Mesodermal cell (in vitro differentiated cells): ENCODE measurements at regions not wholly inside any gene's neighbourhood (a gene's known extent, or its start where the extent isn't known, plus 50 kb on each side); places are given as distances from the start of the nearest gene placed in this dataset.
A peak's percentile ranks its signal among the peaks of the same experiment; 100 is the strongest.

Source experiments
- H3K27ac ChIP-seq: 2 replicates; pipeline ENCODE4 v1.7.0; 2013; ENCODE audit warnings: mild to moderate bottlenecking, low read depth, low read length, moderate library complexity; ENCODE audit not compliant: severe bottlenecking
- H3K36me3 ChIP-seq: 2 replicates; pipeline ENCODE4 v1.7.1; 2013; ENCODE audit warnings: mild to moderate bottlenecking, low read length, moderate library complexity; ENCODE audit not compliant: control insufficient read depth, insufficient read depth
- H3K4me1 ChIP-seq: one replicate; pipeline ENCODE4 v1.7.1; 2013; ENCODE audit warnings: mild to moderate bottlenecking, low read length; ENCODE audit not compliant: insufficient read depth, control insufficient read depth, poor library complexity, severe bottlenecking
- H3K4me3 ChIP-seq: 2 replicates; pipeline ENCODE4 v1.7.0; 2013; ENCODE audit warnings: low read length, control low read depth, mild to moderate bottlenecking; ENCODE audit not compliant: insufficient read depth, poor library complexity, severe bottlenecking; ENCODE audit errors: extremely low read depth
- H3K9me3 ChIP-seq: 2 replicates; pipeline ENCODE4 v1.7.1; 2013; ENCODE audit warnings: mild to moderate bottlenecking, low read length, moderate library complexity; ENCODE audit not compliant: control insufficient read depth
- WGBS, 2 experiments: methylation state at CpG; one replicate each; pipeline ENCODE4 v1.1.5; 2013; ENCODE audit warnings: missing lambda C conversion rate in 2 of 2; ENCODE audit not compliant: insufficient coverage in 2 of 2; 5-methylcytosine and 5-hydroxymethylcytosine counted together

DNA sequence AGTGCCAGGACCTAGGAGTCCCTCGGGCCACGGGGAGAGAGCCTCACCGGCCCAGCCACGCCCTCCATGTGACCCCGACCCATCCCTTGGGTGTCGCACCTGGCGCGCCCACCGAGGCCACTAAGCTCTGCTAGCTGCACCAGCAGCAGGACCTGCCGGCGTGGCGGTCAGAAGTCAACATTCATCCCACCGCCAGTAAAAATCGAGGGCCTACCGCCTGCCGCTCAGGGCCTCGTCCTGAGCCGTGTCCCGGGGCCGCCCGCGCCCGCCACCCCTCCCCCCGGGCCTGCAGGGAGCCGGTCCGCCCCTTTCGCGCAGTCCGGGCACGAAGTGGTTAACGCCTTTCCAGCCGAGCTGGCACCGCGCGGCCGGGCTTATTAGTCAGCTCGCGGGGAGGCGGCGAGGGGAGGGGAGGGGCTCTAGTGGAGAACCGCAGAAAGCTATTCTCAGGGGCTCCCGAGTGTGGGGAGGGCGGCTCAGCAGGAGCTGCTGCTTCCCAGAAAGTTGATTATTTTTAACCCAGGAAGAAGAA is 124.4 kb downstream of the C9orf50 start:
- Histone ChIP-seq H3K9me3 (no peaks in the 10 kb centered on the region), H3K36me3 (peaks cover 18% of the 10 kb centered on the region), H3K4me1 (peaks cover 64% of the 10 kb centered on the region), H3K27ac (peak overlapping the region; percentile 96), H3K4me3 (peak overlapping the region; percentile 56)
- WGBS, 2 experiments, result 1% methylated on average over 29 to 35 of the region's 43 CpGs

DNA sequence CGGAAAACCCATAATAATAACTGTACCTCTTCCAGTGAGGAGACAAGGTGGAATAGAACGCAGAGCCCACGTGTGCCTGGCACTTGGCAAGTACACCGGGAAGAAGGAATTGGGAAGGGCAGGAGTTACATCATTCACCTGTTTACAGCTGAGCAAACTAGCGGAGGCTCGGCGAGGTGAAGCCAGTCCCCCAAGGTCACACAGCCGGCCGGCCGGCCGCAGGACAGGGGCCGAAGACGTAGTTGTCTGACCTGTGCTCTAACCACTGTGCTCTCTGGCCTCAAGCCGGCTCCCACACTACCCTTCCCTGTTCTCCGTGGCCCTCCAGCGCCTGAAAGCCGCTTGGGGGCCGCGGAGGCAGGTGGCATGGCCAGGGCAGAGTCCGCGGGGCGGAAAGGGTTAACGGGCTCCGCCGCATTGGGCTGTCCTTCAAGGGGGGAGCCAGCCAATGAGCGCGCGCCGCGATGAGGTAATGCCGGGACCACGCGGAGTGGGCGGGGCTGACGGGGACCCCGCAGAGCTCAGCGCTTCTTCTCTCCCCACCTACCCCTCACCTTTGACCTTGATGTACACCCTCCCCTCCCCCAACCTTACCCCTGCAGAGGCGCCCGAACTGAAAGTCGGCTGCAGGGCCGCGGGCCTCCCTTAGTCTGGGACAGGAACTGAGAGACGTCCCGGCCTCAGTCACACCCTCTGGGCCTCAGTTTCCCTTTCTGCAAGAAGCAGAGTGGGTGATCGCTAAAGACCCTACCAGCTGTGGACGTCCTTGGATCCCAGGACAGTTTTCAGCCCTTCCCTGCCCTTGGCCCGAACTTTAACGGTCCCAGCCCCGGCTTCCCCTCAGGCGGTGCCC is 125.1 kb downstream of the C9orf50 start:
- peaks cover 19% of the 10 kb centered on the region for H3K36me3 ChIP-seq
- H3K4me3 ChIP-seq, result peak overlapping the region; percentile 56
- 5 to 9% methylated on average over 42 to 49 of the region's 50 CpGs for WGBS, 2 experiments
- H3K27ac ChIP-seq, result peak overlapping the region; percentile 96
- no peaks in the 10 kb centered on the region for H3K9me3 ChIP-seq
- peaks cover 71% of the 10 kb centered on the region for H3K4me1 ChIP-seq

DNA sequence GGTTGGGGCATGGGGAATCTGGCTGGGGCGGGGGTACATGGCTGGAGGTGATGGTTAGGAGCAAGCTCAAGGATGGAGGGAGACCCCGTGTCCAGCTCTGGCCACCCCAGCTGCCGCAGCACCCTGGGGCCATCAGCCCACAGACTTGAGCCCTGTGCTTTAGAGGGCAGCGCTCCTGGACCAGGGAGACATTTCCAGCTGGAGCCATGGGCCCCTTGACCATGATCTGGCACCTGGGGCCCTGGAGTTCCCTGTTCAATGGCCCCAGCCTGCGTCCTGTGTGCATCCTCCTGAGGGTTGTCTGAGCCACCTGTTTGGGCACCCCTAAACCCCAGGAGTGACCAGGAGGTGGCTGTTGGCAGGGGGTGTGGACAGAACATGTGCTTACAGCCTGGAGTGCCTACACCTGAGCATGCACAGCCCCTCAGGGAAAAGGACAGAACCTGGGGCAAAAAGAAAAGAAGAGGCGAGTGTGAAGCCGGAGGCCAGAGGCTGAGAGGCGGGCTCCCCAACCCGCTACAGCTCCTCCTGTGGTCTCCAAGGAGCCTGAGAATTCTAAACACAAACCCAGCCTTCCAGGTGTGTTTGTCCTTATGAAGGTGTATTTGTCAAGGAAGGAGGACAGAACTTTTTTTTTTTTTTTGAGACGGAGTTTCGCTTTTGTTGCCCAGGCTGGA is 126.7 kb downstream of the C9orf50 start:
- Histone ChIP-seq H3K27ac (no peak overlapping the region), H3K9me3 (no peaks in the 10 kb centered on the region), H3K4me3 (no peak overlapping the region), H3K4me1 (peaks cover 68% of the 10 kb centered on the region), H3K36me3 (peaks cover 20% of the 10 kb centered on the region)
- WGBS, 2 experiments, result 92 to 97% methylated on average over 6 to 7 of the region's 11 CpGs

DNA sequence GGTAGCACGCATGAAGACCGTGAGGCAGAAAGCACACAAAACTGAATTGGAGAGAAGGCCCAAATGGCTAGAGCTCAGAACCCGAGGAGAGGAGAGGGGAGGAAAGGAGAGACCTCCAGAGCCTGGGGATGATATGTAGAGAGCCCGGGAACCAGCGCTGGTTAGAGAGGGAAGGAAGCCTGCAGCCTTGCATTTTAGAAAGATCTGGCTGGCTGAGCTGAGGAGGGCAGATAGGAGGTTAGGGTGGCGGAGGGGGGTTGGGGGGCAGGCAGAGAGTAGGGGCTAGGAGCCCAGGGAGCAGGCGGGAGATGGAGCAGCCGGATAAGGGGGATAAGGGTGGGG is 127.2 kb downstream of the C9orf50 start:
- Histone ChIP-seq H3K9me3 (no peaks in the 10 kb centered on the region), H3K36me3 (peaks cover 20% of the 10 kb centered on the region), H3K4me1 (peaks cover 66% of the 10 kb centered on the region), H3K27ac (no peak overlapping the region), H3K4me3 (no peak overlapping the region)
- WGBS, 2 experiments, result 79 to 84% methylated on average over 7 to 8 of the region's 8 CpGs

DNA sequence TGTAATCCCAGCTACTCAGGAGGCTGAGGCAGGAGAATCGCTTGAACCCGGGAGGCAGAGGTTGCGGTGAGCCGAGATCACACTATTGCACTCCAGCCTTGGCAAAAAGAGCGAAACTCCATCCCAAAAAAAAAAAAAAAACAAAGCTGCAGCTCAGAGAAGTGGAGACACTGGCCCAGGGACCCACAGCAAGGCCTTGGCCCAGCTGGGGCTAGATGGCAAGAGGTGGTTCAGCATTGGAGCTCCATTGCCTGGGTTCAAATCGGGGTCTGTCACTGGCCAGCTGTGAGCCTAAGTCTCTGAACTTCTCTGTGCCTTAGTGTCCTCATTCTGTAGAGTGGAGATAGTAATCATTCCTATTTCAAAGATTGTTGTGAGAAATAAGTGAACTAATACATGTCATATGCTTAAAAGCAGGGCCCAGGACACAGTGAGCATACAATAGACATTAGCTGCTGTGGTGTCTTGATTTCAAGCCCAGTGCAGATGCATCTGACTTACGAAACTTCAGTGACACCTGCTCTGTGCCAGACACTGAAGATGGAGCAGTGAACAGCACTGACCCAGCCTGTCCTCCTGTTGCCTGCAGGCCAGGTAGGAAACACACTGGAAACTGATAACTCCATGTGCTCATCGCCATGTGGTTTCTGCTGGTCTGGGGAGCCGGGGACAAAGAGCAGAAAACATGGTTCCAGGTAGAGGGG is 127.7 kb downstream of the C9orf50 start:
- Histone ChIP-seq H3K4me3 (no peak overlapping the region), H3K9me3 (no peaks in the 10 kb centered on the region), H3K36me3 (peaks cover 15% of the 10 kb centered on the region), H3K27ac (no peak overlapping the region), H3K4me1 (peaks cover 61% of the 10 kb centered on the region)
- 95 to 96% methylated on average over 4 to 6 of the region's 9 CpGs for WGBS, 2 experiments

DNA sequence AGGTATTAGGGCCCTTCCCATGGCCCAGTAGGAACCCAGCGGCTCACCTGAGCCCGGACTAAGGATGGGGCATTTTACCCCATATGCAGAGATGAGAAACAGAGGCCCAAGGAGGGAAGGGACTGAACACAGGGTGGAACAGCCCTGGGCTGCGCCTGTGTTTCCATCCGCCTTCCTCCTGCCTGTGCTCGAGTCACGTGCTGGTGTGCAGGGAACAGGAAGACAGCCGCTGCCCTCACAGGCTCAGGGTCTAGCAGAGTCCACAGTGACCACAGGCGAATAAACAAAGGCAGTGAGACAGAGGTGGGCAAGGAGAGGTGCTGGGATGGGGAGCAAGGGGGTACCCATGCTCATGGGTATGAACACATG is 129.4 kb downstream of the C9orf50 start:
- 62 to 83% methylated on average over 3 to 8 of the region's 8 CpGs for WGBS, 2 experiments
- Histone ChIP-seq H3K9me3 (no peaks in the 10 kb centered on the region), H3K27ac (no peak overlapping the region), H3K4me1 (peaks cover 67% of the 10 kb centered on the region), H3K4me3 (no peak overlapping the region), H3K36me3 (peaks cover 15% of the 10 kb centered on the region)

DNA sequence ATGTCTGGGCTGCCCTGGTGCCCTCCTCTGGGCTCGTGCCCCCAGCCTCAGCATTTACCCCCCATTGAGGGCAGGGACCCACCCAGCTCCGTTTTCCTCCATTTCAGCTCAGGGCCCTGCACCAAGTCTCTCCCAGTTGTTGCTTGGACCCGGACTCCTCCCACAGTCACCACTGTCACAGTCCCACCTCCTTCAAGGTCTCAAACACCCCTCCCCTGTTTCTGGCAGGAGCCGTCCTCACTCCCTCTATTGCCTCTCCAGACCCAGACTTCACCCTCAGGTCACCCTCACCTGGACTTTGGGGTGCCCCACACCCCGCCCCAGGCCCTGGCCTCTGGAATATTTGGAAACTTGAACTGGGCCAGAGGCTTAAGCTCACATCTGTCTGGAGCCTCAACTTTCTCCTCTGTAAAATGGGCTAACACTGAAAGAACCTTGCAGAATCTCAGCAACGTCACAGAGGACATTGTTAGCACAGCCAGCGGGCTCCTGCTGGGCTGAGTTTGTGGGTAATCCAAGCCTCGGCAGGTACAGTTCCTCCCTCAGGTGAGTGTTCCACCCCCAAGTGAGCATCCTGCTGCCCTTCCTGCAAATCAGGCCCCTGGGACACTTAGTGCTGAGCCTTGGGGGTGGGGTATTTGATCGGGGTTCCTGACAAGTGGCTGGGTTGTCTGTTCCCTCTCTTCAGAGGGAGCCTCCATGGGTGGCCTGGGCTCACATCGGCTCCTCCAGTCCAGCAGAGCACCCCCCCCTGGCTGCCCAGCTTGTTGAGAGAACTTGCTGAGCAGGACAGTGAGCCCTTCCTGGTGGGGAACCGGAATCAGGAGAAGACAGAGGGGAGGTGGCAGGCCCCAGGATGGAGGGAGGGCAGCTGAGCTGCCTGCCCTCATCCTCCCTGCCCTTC is 130.1 kb downstream of the C9orf50 start:
- H3K27ac ChIP-seq, result no peak overlapping the region
- H3K9me3 ChIP-seq, result no peaks in the 10 kb centered on the region
- H3K36me3 ChIP-seq, result peaks cover 15% of the 10 kb centered on the region
- 82 to 86% methylated on average over 9 to 10 of the region's 11 CpGs for WGBS, 2 experiments
- peaks cover 68% of the 10 kb centered on the region for H3K4me1 ChIP-seq
- H3K4me3 ChIP-seq, result peak overlapping the region; percentile 42

DNA sequence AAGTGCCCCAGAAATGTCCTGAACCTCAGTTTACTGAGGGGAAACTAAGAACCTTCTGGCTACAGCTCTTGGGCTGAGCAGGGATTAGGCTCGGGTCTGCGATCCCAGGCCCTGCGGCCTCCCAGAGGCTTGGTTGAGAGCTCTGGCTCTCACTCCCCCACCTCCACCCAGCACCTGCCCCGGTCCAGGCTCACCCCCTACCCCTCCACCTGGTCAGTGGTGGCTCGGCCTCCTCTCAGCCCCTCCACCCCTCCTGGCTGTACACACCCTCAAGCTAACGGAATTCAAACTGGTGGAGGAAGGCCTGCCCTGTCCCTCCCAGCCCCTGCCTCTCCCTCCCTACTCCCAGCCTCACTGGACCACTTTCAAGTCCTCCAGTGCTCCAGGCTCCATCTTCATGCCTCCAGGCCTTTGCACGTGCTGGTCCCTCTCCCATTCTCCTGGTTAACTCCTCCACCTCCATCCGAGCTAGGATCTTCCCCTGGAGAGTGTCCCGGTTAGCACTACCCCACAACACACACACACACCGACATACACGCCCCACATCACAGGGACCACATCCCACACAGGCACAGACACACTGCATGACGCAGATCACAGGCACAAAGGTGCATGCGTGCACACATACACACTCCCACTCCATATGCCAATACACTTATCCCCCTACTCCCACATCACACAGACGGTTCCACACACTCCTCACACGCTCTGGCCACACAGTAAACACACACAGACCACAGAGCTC is 130.9 kb downstream of the C9orf50 start:
- WGBS, 2 experiments, result 74 to 89% methylated on average over 14 to 15 of the region's 15 CpGs
- H3K4me1 ChIP-seq, result peaks cover 68% of the 10 kb centered on the region
- no peaks in the 10 kb centered on the region for H3K9me3 ChIP-seq
- peak overlapping the region; percentile 42 for H3K4me3 ChIP-seq
- peaks cover 15% of the 10 kb centered on the region for H3K36me3 ChIP-seq
- peak overlapping the region; percentile 98 for H3K27ac ChIP-seq

DNA sequence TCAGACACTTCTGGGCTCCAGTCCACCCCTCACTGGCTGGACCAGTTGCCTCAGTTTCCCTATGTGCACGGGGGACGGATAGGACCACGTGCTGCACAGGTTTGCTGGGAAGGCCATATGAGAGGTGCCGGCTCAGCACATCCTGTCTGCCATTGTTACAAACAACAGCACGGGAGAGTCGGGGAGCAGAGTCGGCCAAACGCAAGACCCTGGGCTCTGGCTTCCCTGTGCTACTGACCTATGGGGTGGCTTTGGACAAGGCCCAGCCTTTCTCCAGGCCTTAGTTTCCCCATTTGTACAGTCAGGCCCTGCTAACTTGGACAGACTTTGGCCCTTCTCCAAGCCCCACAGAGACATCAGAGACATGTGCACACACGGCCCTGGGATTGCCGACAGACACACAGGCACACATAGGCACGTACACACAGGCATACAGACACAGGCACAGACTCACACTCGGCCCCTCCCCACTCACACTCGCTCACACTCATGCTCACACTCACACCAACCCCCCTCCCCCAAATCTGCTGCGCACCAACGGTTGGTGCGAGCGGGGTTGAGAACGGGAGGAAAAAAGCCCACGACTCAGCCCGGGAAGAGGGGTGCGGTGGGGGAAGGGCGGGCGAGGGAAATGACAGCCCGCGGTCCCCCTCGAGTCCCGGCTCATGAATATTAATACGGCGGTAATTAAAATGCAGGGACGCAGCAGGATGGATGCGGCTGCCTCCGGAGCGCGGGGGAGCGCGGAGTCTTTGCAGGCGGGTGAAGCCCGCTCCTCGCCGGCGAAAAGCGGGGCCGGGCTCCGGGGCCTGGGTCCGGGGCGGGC is 133.0 kb downstream of the C9orf50 start:
- H3K4me3 ChIP-seq, result peak overlapping the region; percentile 42
- no peaks in the 10 kb centered on the region for H3K9me3 ChIP-seq
- peaks cover 69% of the 10 kb centered on the region for H3K4me1 ChIP-seq
- peaks cover 8% of the 10 kb centered on the region for H3K36me3 ChIP-seq
- H3K27ac ChIP-seq, result peak overlapping the region; percentile 98
- 17% methylated on average over 31 to 39 of the region's 46 CpGs for WGBS, 2 experiments
